ENCODE measurements at regions not wholly inside any gene's neighbourhood (a gene's known extent, or its start where the extent isn't known, plus 50 kb on each side); places are given as distances from the start of the nearest gene placed in this dataset.

GRCh38 chr12:60138526-60138925, 542.7 kb downstream of the SLC16A7 start (continued):
- TF ChIP-seq FIP1L1 (IDR thresholded peaks at IDR 0.05; ENCODE audit: low read depth, low read length, poor library complexity, severe bottlenecking) (no peak), MAFF (IDR thresholded peaks at IDR 0.05; ENCODE audit: low read length) (peak; percentile 77), ZNF143 (CRISPR knock-in tag; IDR thresholded peaks at IDR 0.05) (no peak), NR2C1 (IDR thresholded peaks at IDR 0.05) (no peak), NR2C1 (tag; IDR thresholded peaks at IDR 0.05) (no peak), ZNF316 (IDR thresholded peaks at IDR 0.05) (peak; percentile 94), SRSF9 (IDR thresholded peaks at IDR 0.05; ENCODE audit: borderline replicate concordance, low read depth, low read length) (no peak), PKNOX1 (IDR thresholded peaks at IDR 0.05) (no peak), TCFL5 (CRISPR knock-in tag; conservative IDR thresholded peaks at IDR 0.05) (no peak), DMBX1 (CRISPR knock-in tag; IDR thresholded peaks at IDR 0.05; ENCODE audit: borderline replicate concordance) (no peak), JUND (IDR thresholded peaks at IDR 0.05; ENCODE audit: borderline replicate concordance, low read depth, low read length) (no peak), JUND (tag; IDR thresholded peaks at IDR 0.05; ENCODE audit: borderline replicate concordance, low read depth, low read length) (no peak), MAFG (tag; conservative IDR thresholded peaks at IDR 0.05) (peak; percentile 88), C11orf30 (IDR thresholded peaks at IDR 0.05; ENCODE audit: low read depth) (peak; percentile 79), ZFP91 (CRISPR knock-in tag; IDR thresholded peaks at IDR 0.05) (no peak), SNIP1 (IDR thresholded peaks at IDR 0.05; ENCODE audit: low read depth) (no peak), IRF1 (CRISPR knock-in tag; IDR thresholded peaks at IDR 0.05; ENCODE audit: borderline replicate concordance) (no peak), ZNF696 (CRISPR knock-in tag; conservative IDR thresholded peaks at IDR 0.05) (no peak), BRD4 (IDR thresholded peaks at IDR 0.05) (no peak), CGGBP1 (CRISPR knock-in tag; IDR thresholded peaks at IDR 0.05) (no peak), SIX5 (IDR thresholded peaks at IDR 0.05; ENCODE audit: borderline replicate concordance in 1 of 2, insufficient read depth in 1 of 2, low read depth in 1 of 2, low read length in 2 of 2) (no peak), CBX8 (IDR thresholded peaks at IDR 0.05; ENCODE audit: borderline replicate concordance, extremely low read depth, low read depth, low read length, poor library complexity, severe bottlenecking) (no peak), ETV1 (tag; conservative IDR thresholded peaks at IDR 0.05; ENCODE audit: low read depth) (no peak), EP400 (IDR thresholded peaks at IDR 0.05) (no peak)

Data from K562 (cell line).